ENCODE measurements at regions not wholly inside any gene's neighbourhood (a gene's known extent, or its start where the extent isn't known, plus 50 kb on each side); places are given as distances from the start of the nearest gene placed in this dataset.

- no peak overlapping the region for H2AFZ ChIP-seq (ENCODE audit: low read length)
- no peak overlapping the region for H3K27ac ChIP-seq (ENCODE audit: low read depth, low read length)
- no peak overlapping the region for H3K4me3 ChIP-seq (ENCODE audit: insufficient read depth, low read length)
- no peak overlapping the region for H3K4me2 ChIP-seq (ENCODE audit: insufficient read depth, low read length)
- H4K20me1 ChIP-seq (ENCODE audit: insufficient read depth, low read length) = no peaks in the 10 kb centered on the region
- no peaks in the 10 kb centered on the region for H3K27me3 ChIP-seq (ENCODE audit: insufficient read depth, low read length)
- no peak for TF ChIP-seq CTCF (IDR thresholded peaks at IDR 0.05; ENCODE audit: extremely low read depth, low read depth, low read length)
- no peaks in the 10 kb centered on the region for H3K9me3 ChIP-seq (ENCODE audit: low read depth, low read length)
- DNase-seq (ENCODE audit: insufficient read length, low spot score, missing footprints) = no peak
- H3K79me2 ChIP-seq (ENCODE audit: insufficient read depth, low read length) = no peaks in the 10 kb centered on the region
- no peaks in the 10 kb centered on the region for H3K36me3 ChIP-seq (ENCODE audit: insufficient read depth, low read length)
- H3K4me1 ChIP-seq (ENCODE audit: insufficient read depth, low read length) = no peaks in the 10 kb centered on the region
Measured at GRCh38 chr12:70052476-70052875, 190.8 kb upstream of the CNOT2 start.

GRCh38 chr12:70052931-70053497 lies 190.2 kb upstream of the CNOT2 start:
- Histone ChIP-seq H3K9me3 (ENCODE audit: low read depth, low read length) (no peaks in the 10 kb centered on the region), H4K20me1 (ENCODE audit: insufficient read depth, low read length) (no peaks in the 10 kb centered on the region), H3K36me3 (ENCODE audit: insufficient read depth, low read length) (no peaks in the 10 kb centered on the region), H3K79me2 (ENCODE audit: insufficient read depth, low read length) (no peaks in the 10 kb centered on the region), H3K4me1 (ENCODE audit: insufficient read depth, low read length) (no peaks in the 10 kb centered on the region), H3K27ac (ENCODE audit: low read depth, low read length) (no peak overlapping the region), H2AFZ (ENCODE audit: low read length) (no peak overlapping the region), H3K4me2 (ENCODE audit: insufficient read depth, low read length) (no peak overlapping the region), H3K27me3 (ENCODE audit: insufficient read depth, low read length) (no peaks in the 10 kb centered on the region), H3K4me3 (ENCODE audit: insufficient read depth, low read length) (no peak overlapping the region)
- TF ChIP-seq CTCF (IDR thresholded peaks at IDR 0.05; ENCODE audit: extremely low read depth, low read depth, low read length) = no peak
- DNase-seq (ENCODE audit: insufficient read length, low spot score, missing footprints) = no peak

- H4K20me1 ChIP-seq (ENCODE audit: insufficient read depth, low read length) = no peaks in the 10 kb centered on the region
- H3K36me3 ChIP-seq (ENCODE audit: insufficient read depth, low read length) = no peaks in the 10 kb centered on the region
- H3K79me2 ChIP-seq (ENCODE audit: insufficient read depth, low read length) = no peaks in the 10 kb centered on the region
- H3K4me2 ChIP-seq (ENCODE audit: insufficient read depth, low read length) = no peak overlapping the region
- no peak overlapping the region for H3K27ac ChIP-seq (ENCODE audit: low read depth, low read length)
- no peak overlapping the region for H3K4me3 ChIP-seq (ENCODE audit: insufficient read depth, low read length)
- no peaks in the 10 kb centered on the region for H3K27me3 ChIP-seq (ENCODE audit: insufficient read depth, low read length)
- DNase-seq (ENCODE audit: insufficient read length, low spot score, missing footprints) = no peak
- no peaks in the 10 kb centered on the region for H3K4me1 ChIP-seq (ENCODE audit: insufficient read depth, low read length)
- H3K9me3 ChIP-seq (ENCODE audit: low read depth, low read length) = no peaks in the 10 kb centered on the region
- no peak overlapping the region for H2AFZ ChIP-seq (ENCODE audit: low read length)
- no peak for TF ChIP-seq CTCF (IDR thresholded peaks at IDR 0.05; ENCODE audit: extremely low read depth, low read depth, low read length)
Measured at GRCh38 chr12:70059373-70059772, 183.9 kb upstream of the CNOT2 start.

- Histone ChIP-seq H3K79me2 (ENCODE audit: insufficient read depth, low read length) (no peaks in the 10 kb centered on the region), H3K4me3 (ENCODE audit: insufficient read depth, low read length) (no peak overlapping the region), H3K4me2 (ENCODE audit: insufficient read depth, low read length) (no peak overlapping the region), H3K27me3 (ENCODE audit: insufficient read depth, low read length) (no peaks in the 10 kb centered on the region), H3K36me3 (ENCODE audit: insufficient read depth, low read length) (no peaks in the 10 kb centered on the region), H4K20me1 (ENCODE audit: insufficient read depth, low read length) (no peaks in the 10 kb centered on the region), H2AFZ (ENCODE audit: low read length) (no peak overlapping the region), H3K9me3 (ENCODE audit: low read depth, low read length) (no peaks in the 10 kb centered on the region), H3K4me1 (ENCODE audit: insufficient read depth, low read length) (no peaks in the 10 kb centered on the region), H3K27ac (ENCODE audit: low read depth, low read length) (no peak overlapping the region)
- DNase-seq (ENCODE audit: insufficient read length, low spot score, missing footprints) = no peak
- no peak for TF ChIP-seq CTCF (IDR thresholded peaks at IDR 0.05; ENCODE audit: extremely low read depth, low read depth, low read length)
Measured at GRCh38 chr12:70060634-70061033, 182.6 kb upstream of the CNOT2 start.
